Esophagus (tissue), 2 donors: ENCODE measurements at regions not wholly inside any gene's neighbourhood (a gene's known extent, or its start where the extent isn't known, plus 50 kb on each side); places are given as distances from the start of the nearest gene placed in this dataset.

ENCODE experiments used
- H3K27ac ChIP-seq, 2 donors: one replicate each; pipeline ENCODE4 v1.5.1; 2013; ENCODE audit warnings: low read depth in 2 of 2, mild to moderate bottlenecking in 2 of 2, inconsistent platforms in 1 of 2, low read length in 1 of 2, moderate library complexity in 1 of 2
- H3K27me3 ChIP-seq, 2 donors: one replicate each; pipeline ENCODE4 v1.6.1; 2013; ENCODE audit warnings: low read length in 2 of 2, control low read depth in 1 of 2, mild to moderate bottlenecking in 1 of 2; ENCODE audit not compliant: insufficient read depth in 2 of 2, control insufficient read depth in 1 of 2
- H3K36me3 ChIP-seq, 2 donors: one replicate each; pipeline ENCODE4 v1.6.1; 2013; ENCODE audit warnings: low read length in 1 of 2; ENCODE audit not compliant: control insufficient read depth in 2 of 2, insufficient read depth in 2 of 2
- H3K4me1 ChIP-seq, 2 donors: one replicate each; pipeline ENCODE4 v1.6.1; 2013; ENCODE audit warnings: low read length in 1 of 2; ENCODE audit not compliant: control insufficient read depth in 2 of 2, insufficient read depth in 2 of 2
- H3K4me3 ChIP-seq, 2 donors: one replicate each; pipeline ENCODE4 v1.5.1; 2013; ENCODE audit warnings: low read length in 2 of 2, mild to moderate bottlenecking in 2 of 2, low read depth in 1 of 2, moderate library complexity in 1 of 2
- H3K9me3 ChIP-seq, 2 donors: one replicate each; pipeline ENCODE4 v1.6.1; 2013; ENCODE audit warnings: mild to moderate bottlenecking in 2 of 2, low read depth in 1 of 2, low read length in 1 of 2, moderate library complexity in 1 of 2; ENCODE audit not compliant: control insufficient read depth in 2 of 2, insufficient read depth in 1 of 2
- WGBS, 2 donors: extraction: QIAGEN DNeasy Blood & Tissue Kit; methylation state at CpG; one replicate each; pipeline ENCODE4 v1.1.7; 2013; 5-methylcytosine and 5-hydroxymethylcytosine counted together
- donor health status: healthy with polysubstance abuse.
- donor health status: Bipolar disorder and iron deficiency.

GRCh38 chr14:54221971-54222370 is 174.8 kb upstream of the CDKN3 start:
- Histone ChIP-seq H3K27ac (no peak overlapping the region), H3K4me3 (no peak overlapping the region), H3K4me1 (no peaks in the 10 kb centered on the region), H3K36me3 (no peaks in the 10 kb centered on the region), H3K27me3 (no peaks in the 10 kb centered on the region), H3K9me3 (no peaks in the 10 kb centered on the region)
- 71 to 72% methylated on average over 4 of the region's 4 CpGs for WGBS, 2 donors

GRCh38 chr14:54223831-54224402 is 172.9 kb upstream of the CDKN3 start:
- H3K9me3 ChIP-seq = no peaks in the 10 kb centered on the region
- 80 to 87% methylated on average over 5 of the region's 5 CpGs for WGBS, 2 donors
- no peaks in the 10 kb centered on the region for H3K36me3 ChIP-seq

GRCh38 chr14:54225457-54226060 is 171.2 kb upstream of the CDKN3 start:
- no peaks in the 10 kb centered on the region for H3K4me1 ChIP-seq
- H3K27ac ChIP-seq = no peak overlapping the region
- H3K36me3 ChIP-seq = no peaks in the 10 kb centered on the region
- H3K27me3 ChIP-seq = no peaks in the 10 kb centered on the region
- H3K4me3 ChIP-seq = no peak overlapping the region
- WGBS, 2 donors = 35 to 44% methylated on average over 7 of the region's 7 CpGs
- H3K9me3 ChIP-seq = no peaks in the 10 kb centered on the region

More at GRCh38 chr14:54223831-54224402, 172.9 kb upstream of the CDKN3 start:
- H3K4me1 ChIP-seq = no peaks in the 10 kb centered on the region
- H3K4me3 ChIP-seq = no peak overlapping the region
- no peaks in the 10 kb centered on the region for H3K27me3 ChIP-seq
- no peak overlapping the region for H3K27ac ChIP-seq

GRCh38 chr14:54226103-54226502 is 170.7 kb upstream of the CDKN3 start:
- Histone ChIP-seq H3K36me3 (no peaks in the 10 kb centered on the region), H3K4me3 (no peak overlapping the region), H3K27ac (no peak overlapping the region), H3K27me3 (no peaks in the 10 kb centered on the region), H3K9me3 (no peaks in the 10 kb centered on the region), H3K4me1 (no peaks in the 10 kb centered on the region)
- WGBS, 2 donors = 70 to 74% methylated on average over 2 of the region's 2 CpGs

- no peak overlapping the region for H3K27ac ChIP-seq
- H3K36me3 ChIP-seq = no peaks in the 10 kb centered on the region
- WGBS, 2 donors = 87 to 91% methylated on average over 2 of the region's 2 CpGs
- H3K9me3 ChIP-seq = no peaks in the 10 kb centered on the region
- no peak overlapping the region for H3K4me3 ChIP-seq
- H3K4me1 ChIP-seq = no peaks in the 10 kb centered on the region
- H3K27me3 ChIP-seq = no peaks in the 10 kb centered on the region
These were observed 170.2 kb upstream of the CDKN3 start for GRCh38 chr14:54226558-54226957.

- Histone ChIP-seq H3K4me3 (no peak overlapping the region), H3K27me3 (no peaks in the 10 kb centered on the region), H3K4me1 (no peaks in the 10 kb centered on the region), H3K9me3 (no peaks in the 10 kb centered on the region), H3K36me3 (no peaks in the 10 kb centered on the region), H3K27ac (no peak overlapping the region)
- 80 to 85% methylated on average over 1 of the region's 1 CpG for WGBS, 2 donors
These were observed 167.7 kb upstream of the CDKN3 start for GRCh38 chr14:54229136-54229535.

GRCh38 chr14:54230645-54231044 is 166.2 kb upstream of the CDKN3 start:
- Histone ChIP-seq H3K9me3 (no peaks in the 10 kb centered on the region), H3K36me3 (no peaks in the 10 kb centered on the region), H3K27me3 (no peaks in the 10 kb centered on the region), H3K4me1 (no peaks in the 10 kb centered on the region), H3K4me3 (no peak overlapping the region), H3K27ac (no peak overlapping the region)
- 60 to 73% methylated on average over 1 of the region's 1 CpG for WGBS, 2 donors

- Histone ChIP-seq H3K27me3 (no peaks in the 10 kb centered on the region), H3K4me1 (no peaks in the 10 kb centered on the region), H3K9me3 (no peaks in the 10 kb centered on the region), H3K36me3 (no peaks in the 10 kb centered on the region), H3K4me3 (no peak overlapping the region), H3K27ac (no peak overlapping the region)
These were observed 164.1 kb upstream of the CDKN3 start for GRCh38 chr14:54232735-54233134.

GRCh38 chr14:54241517-54241916 is 155.3 kb upstream of the CDKN3 start:
- no peaks in the 10 kb centered on the region for H3K27me3 ChIP-seq
- H3K36me3 ChIP-seq = no peaks in the 10 kb centered on the region
- H3K9me3 ChIP-seq = no peaks in the 10 kb centered on the region
- H3K4me1 ChIP-seq = no peaks in the 10 kb centered on the region
- WGBS, 2 donors = 72 to 74% methylated on average over 3 of the region's 3 CpGs
- no peak overlapping the region for H3K4me3 ChIP-seq
- H3K27ac ChIP-seq = no peak overlapping the region

- WGBS, 2 donors = 40 to 53% methylated on average over 4 of the region's 4 CpGs
- Histone ChIP-seq H3K36me3 (no peaks in the 10 kb centered on the region), H3K4me3 (no peak overlapping the region), H3K27me3 (peaks cover 0 to 3% of the 10 kb centered on the region in 2 donors), H3K4me1 (peaks cover 0 to 5% of the 10 kb centered on the region in 2 donors), H3K27ac (no peak overlapping the region), H3K9me3 (no peaks in the 10 kb centered on the region)
These were observed 145.5 kb upstream of the CDKN3 start for GRCh38 chr14:54251356-54251755.
